Right hindlimb (tissue), 1 donor: ENCODE measurements at regions not wholly inside any gene's neighbourhood (a gene's known extent, or its start where the extent isn't known, plus 50 kb on each side); places are given as distances from the start of the nearest gene placed in this dataset.
"Not testable (repeated sequence)": the region's sequence is repeated elsewhere in the genome, so short reads cannot be mapped to it uniquely, and the experiment has no call there.

Experiments used
- DNase-seq: peaks from one replicate; pipeline ENCODE4 v3.0.0-alpha.2; 2018

GRCh38 chrX:115840729-115841409, 279.9 kb downstream of the PLS3 start:
- not testable (repeated sequence) for DNase-seq

GRCh38 chrX:115850986-115851385, 290.0 kb downstream of the PLS3 start:
- not testable (repeated sequence) for DNase-seq

GRCh38 chrX:115853260-115853659, 292.3 kb downstream of the PLS3 start:
- not testable (repeated sequence) for DNase-seq

GRCh38 chrX:115881170-115881569, 289.4 kb upstream of the AGTR2 start:
- not testable (repeated sequence) for DNase-seq

- DNase-seq, result not testable (repeated sequence)
Measured at GRCh38 chrX:115884121-115884520, 286.4 kb upstream of the AGTR2 start.

GRCh38 chrX:115888041-115888440, 282.5 kb upstream of the AGTR2 start:
- not testable (repeated sequence) for DNase-seq

GRCh38 chrX:115888519-115888918, 282.0 kb upstream of the AGTR2 start:
- not testable (repeated sequence) for DNase-seq

GRCh38 chrX:115889121-115889890, 281.2 kb upstream of the AGTR2 start:
- DNase-seq, result no peak

GRCh38 chrX:115892056-115892708, 278.4 kb upstream of the AGTR2 start:
- DNase-seq, result no peak

GRCh38 chrX:115892787-115893671, 277.5 kb upstream of the AGTR2 start:
- no peak for DNase-seq

- DNase-seq, result no peak
Measured at GRCh38 chrX:115894087-115894486, 276.5 kb upstream of the AGTR2 start.

GRCh38 chrX:115895678-115896329, 274.7 kb upstream of the AGTR2 start:
- no peak for DNase-seq

GRCh38 chrX:115896362-115896761, 274.2 kb upstream of the AGTR2 start:
- DNase-seq, result no peak

GRCh38 chrX:115897956-115898355, 272.6 kb upstream of the AGTR2 start:
- no peak for DNase-seq

GRCh38 chrX:115898382-115899001, 272.1 kb upstream of the AGTR2 start:
- DNase-seq, result no peak

GRCh38 chrX:115900425-115900824, 270.1 kb upstream of the AGTR2 start:
- no peak for DNase-seq

- no peak for DNase-seq
Measured at GRCh38 chrX:115901241-115901640, 269.3 kb upstream of the AGTR2 start.

GRCh38 chrX:115902995-115903394, 267.5 kb upstream of the AGTR2 start:
- no peak for DNase-seq

GRCh38 chrX:115906276-115906675, 264.3 kb upstream of the AGTR2 start:
- DNase-seq, result no peak

- DNase-seq, result no peak
Measured at GRCh38 chrX:115906881-115907280, 263.7 kb upstream of the AGTR2 start.

GRCh38 chrX:115909017-115909416, 261.5 kb upstream of the AGTR2 start:
- DNase-seq, result no peak

- no peak for DNase-seq
Measured at GRCh38 chrX:115911967-115912366, 258.6 kb upstream of the AGTR2 start.
